Fibroblast of skin of left quadriceps (primary cell): ENCODE measurements at regions not wholly inside any gene's neighbourhood (a gene's known extent, or its start where the extent isn't known, plus 50 kb on each side); places are given as distances from the start of the nearest gene placed in this dataset.
"Not testable (repeated sequence)": the region's sequence is repeated elsewhere in the genome, so short reads cannot be mapped to it uniquely, and the experiment has no call there.

Experiments used
- DNase-seq, 2 experiments: peaks; one replicate each; pipeline ENCODE4 v3.0.0-alpha.2; 2013; ENCODE audit warnings: low read depth in 2 of 2

DNA sequence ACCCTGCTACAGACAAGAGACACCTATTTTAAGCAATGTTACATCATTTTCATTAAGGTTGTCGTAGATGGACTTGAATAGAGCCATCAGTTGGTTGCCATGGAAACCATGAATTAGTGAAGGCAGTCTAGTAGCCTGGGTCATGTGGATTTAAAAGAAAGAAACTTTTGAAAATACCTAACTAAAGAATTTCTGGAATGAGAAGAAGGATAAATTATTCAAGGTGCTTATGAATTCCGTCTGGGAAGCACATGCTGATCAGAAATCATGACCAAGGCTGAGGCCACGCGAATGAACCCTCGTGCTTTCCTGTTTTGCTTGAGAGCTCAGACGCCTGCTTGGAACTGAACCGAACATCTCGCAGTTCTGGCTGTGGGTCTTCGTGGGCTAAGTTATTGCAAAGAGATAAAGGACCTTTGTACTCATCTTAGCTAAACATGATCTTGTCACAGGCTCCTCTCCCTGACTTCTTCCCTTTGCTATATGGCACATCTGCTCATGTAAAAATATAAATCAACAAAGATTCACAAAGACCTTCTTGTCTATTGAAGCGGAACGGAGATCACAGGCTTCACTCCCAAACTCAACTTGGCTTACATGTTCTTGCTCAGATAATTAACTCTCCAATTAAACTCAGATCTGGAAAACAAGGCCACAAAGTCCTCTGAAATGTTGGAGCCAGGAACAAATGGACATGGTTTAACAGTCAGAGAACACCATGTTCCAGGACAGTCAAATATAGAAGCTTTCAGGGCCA lies 140.2 kb downstream of the NUFIP1 start:
- peak in 1 of 2 experiments; percentile 9 for DNase-seq

DNA sequence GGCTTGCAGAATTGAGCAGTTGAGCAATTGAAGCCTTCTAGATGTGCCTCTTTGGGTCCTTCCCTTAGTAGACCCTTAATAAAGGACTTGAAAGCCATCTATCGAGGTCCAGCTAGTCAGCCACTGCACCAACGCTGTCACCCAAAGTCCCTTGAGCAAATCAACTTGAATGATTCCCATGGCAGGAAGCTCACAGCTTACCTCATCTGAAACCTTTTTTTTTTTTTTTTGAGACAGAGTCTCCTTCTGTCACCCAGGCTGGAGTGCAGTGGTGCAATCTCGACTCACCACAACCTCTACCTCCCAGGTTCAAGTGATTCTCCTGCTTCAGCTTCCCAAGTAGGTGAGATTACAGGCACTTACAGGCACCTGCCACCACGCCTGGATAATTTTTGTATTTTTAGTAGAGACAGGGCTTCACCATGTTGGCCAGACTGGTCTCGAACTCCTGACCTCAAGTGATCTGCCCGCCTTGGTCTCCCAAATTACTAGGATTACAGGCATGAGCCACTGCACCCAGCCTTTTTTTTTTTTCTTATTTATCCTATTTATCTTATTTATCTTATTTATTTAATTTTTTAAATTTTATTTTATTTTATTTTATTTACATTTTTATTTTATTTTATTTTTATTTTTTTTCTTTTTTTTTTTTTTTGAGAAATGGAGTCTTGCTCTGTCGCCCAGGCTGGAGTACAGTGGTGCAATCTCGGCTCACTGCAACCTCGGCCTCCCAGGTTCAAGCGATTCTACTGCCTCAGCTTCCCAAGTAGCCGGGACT lies 143.8 kb downstream of the NUFIP1 start:
- DNase-seq, result not testable (repeated sequence)

DNA sequence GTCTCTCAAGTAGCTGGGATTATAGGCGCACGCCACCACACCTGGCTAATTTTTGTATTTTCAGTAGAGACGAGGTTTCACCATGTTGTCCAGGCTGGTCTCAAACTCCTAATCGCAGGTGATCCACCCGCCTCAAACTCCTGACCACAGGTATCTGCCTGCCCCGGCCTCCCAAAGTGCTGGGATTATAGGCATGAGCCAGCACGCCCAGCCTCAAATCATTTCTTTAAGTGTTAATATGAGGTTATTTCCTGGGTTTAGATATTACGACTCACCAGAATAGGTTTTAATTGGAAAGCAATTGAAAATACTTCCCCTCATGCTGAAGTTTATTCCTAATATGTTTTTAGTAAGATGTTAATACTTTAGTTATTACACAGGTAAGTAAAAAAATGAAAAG lies 144.5 kb downstream of the NUFIP1 start:
- no peak for DNase-seq

DNA sequence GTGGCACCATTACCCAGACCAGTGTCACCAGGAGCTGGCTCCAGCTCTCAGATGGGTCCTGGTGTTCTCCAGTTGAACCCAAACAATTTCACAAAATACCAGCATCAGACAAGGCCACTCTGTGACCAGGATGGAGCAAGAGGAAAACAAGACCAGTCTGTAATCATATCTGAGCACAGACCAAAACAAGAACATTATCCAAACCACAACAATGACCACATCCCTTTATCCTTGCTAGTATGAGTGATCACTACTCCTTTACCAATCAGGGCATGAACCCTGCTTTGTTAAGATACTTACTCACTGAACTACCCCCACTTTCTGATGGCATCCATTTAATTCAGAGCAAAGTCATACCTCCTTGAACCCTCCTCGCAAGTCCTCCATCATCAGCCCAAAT lies 145.9 kb downstream of the NUFIP1 start:
- no peak for DNase-seq

DNA sequence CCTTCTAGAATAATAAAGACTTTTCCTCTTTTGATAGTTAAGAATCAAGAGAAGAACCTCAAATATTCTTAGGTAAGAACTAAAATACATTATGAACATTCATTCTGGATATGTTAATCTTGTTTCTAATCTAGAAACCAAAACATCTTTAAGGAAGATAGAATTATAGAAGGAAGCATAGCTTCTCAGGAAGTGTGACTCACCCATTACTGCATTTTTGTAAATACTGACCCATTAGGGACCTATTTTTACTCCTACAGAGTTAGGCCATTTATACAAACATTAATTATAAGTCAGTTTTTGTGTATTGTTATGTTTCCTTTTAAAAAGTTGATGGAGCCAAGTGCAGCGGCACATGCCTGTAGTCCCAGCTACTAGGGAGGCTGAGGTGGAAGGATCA lies 147.1 kb downstream of the NUFIP1 start:
- DNase-seq, result no peak

DNA sequence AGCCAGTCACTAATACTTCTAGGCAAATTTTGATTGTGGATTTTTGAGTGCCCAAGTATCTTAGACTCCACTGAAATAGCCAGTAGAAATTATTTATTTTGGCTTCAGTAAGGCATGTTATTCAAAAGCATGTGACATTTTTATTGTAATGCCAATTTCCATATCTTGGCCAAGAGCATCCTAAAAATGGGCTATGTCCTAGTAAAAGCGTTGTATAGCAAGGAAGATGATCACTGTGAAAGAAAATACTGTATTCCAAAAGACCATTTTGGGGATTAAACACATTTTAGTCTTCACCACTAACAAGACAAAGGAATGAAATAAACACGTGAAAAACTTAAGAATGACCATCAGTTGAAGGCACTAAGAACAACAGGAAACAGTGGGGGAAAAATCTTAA lies 149.1 kb downstream of the NUFIP1 start:
- DNase-seq, result no peak

DNA sequence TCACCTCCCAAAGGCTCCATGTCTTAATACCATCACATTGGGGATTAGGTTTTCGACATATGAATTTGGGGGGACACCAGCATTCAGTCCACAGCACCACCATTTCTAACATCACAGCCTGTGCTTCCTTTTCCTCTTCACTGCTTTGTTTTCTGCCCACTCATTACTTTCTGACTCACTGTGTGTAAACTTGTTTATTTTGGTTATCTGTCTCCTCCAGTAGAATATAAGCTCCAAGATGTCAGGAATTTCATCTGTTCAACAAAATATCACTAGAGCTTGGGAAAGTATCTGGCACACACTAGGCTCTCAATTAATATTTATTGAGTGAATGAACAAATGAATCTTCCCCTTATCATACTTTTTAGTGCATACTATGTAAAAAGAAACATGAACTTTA lies 152.0 kb downstream of the NUFIP1 start:
- DNase-seq, result no peak

DNA sequence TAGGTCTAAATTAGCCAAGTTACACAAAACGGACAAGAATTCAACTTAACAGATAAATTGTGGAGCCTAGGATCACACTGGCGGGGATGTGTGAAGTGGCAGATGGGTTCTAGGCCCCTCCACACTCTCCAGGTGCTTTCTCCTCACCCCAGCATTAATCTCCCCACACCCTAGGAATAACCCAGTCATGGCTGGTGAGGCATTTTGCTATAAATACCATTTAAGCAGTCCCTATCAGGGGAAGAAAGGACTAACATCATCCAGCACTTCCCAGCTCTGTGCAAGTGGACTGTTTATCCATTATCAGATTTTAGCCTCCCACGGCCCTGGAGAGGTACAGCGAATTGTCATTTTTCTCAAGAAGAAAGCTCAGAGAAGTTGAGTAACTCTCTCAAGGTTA lies 154.9 kb downstream of the NUFIP1 start:
- DNase-seq, result no peak

DNA sequence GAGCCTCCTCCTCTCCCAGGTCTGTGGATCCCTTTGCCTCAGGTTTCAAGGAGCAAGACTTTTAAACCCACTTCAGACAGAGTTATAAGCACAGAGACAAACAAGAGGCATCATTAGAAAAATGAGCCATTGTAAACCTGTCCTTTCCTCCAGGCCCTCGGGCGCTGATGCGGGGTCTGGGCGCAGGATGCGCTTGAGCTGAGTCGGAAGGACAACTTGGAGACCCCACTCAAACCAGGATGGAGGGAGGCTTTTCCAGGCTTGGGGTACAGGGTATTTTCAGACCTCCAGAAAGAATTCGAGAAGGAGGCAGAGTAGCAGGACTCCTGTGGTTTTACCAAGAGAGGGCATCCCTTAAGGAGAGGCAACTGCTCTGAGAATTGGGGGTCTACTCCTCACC lies 155.6 kb downstream of the NUFIP1 start:
- DNase-seq, result no peak

DNA sequence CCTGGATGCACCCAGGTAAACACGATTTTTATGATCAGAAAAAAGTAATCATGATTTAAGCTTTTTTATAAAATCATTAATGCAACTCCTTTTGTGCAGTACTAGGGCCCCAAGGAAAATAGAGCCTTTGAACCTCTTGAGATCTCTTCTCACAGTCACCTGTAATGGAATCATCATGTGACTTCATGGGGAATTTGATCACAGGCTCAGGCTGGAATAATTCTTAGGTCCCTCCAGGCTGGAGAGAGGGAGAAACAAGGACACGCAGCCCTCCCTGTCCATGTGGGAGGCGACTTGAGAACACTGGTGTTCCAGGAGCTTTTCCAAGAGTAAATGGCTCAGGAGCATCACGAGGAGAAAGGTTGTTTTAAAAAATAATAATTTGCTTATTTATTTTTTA lies 156.1 kb downstream of the NUFIP1 start:
- no peak for DNase-seq

DNA sequence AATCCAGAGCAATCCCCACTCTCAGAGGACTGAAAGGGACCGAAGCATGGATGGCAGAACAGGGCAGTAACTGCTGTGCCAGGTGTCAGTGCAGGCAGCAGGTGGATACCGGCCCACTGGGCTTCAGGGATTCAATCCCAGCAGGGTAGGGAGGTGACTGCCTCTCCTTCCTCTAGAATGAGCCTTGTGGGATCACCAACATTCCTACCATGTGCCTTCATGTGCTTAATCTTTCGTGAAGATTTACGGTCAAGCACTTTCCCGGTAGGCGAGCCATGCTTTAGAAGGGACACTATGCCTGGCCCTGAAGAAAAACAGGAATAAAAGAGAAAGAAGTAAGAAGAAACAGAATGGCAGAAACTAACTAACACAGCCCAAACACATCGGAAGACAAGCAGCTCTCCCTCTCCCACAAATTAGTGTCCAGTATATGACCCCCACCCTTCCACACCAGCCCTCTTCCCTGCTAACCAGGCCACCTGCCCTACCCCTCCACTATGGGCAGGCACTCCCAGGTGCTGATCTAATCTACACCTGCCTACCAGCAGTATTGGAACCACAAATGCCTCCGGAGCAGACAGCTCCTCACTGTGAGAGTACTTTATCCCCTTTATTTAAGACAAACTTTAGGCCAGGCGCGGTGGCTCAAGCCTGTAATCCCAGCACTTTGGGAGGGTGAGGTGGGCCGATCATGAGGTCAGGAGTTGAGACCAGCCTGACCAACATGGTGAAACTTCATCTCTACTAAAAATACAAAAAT lies 162.5 kb downstream of the NUFIP1 start:
- DNase-seq, result no peak

DNA sequence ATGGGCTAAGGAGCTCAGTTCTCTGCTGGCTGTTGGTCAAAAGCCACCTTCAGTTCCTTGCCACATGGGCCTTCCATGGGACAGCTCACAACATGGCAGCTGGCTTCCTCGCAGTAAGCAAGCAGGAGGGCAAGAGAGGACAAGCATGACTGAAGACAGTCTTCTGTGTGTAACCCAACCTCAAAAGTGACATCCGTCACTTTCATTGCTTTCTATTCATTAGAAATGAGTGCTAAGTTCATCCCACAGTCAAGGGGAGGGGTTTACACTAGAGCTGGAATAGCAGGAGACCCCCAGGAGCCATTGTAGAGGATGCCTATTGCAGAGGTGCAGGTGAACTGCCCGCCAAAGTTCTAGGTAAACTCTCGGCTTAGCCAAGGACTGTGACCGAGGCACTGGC lies 163.3 kb downstream of the NUFIP1 start:
- no peak for DNase-seq

DNA sequence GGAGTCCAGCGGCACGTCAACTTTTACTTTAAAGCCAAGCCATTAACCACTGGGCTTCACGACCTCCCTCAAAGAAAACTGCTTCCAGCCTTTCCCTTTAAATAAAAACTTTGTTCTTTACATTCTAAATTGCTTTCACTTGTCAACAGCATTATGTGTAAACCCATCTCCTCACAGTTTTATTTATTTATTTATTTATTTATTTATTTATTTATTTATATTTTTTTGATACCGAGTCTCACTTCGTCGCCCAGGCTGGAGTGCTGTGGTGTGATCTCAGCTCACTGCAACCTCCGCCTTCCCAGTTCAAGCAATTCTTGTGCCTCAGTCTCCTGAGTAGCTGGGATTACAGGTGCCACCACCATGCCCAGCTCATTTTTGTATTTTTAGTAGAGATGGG lies 165.7 kb downstream of the NUFIP1 start:
- not testable (repeated sequence) for DNase-seq

DNA sequence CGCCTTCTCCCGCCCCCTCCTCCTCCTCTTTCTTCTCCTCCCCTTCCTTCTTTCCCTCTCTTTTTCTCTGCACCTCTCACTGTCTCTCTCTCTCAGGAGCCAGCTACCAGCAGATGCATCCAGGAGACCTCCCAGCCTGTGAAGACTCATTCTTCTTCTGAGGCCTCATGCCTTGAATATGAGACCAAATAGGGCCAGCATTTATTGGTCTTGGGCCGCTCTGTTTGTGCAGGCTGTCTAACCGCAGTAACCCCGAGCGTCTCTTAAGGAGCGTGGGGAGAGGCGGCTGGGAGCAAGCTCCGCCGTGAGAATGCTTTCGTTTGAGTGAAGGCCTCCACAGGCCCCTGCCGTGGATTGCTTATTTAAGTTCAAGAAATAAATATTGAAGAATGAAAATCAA lies 167.0 kb downstream of the NUFIP1 start:
- no peak for DNase-seq

DNA sequence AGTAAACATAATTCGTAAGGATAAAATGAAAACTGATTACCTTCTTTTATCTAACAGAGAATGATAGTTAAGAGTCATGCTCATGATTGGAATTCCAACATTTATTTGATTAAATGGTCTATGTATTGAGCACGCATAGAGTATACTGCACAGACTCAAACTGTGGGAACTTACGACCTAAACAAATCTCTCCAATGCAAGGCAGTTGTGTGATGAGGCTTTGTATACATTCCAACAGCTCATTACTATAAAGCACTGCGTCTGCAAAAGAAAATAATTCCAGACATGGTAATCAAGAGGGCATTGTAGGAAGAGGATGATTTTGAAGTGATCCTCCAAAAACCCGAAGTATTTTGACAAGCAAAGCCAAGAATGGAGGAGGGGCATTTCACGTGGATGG lies 169.5 kb downstream of the NUFIP1 start:
- DNase-seq, result no peak

DNA sequence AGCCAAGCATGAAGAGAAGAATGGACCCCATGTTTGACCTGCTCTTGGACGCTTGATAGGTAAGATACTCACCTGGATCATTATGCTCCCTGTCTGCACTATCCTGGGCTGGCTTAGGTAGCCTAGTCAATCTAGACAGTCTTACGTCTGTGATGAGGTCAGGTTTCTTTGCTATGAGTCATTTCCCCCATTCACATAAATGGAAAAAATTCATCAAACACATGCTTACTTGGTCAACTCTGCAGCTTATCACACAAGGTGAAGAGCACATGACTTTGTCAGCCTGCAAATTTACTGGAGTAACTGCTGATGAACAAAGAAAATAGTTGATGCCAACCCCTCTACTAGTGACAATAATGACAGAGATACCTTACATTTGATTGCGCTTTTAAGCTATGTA lies 170.0 kb downstream of the NUFIP1 start:
- no peak for DNase-seq

DNA sequence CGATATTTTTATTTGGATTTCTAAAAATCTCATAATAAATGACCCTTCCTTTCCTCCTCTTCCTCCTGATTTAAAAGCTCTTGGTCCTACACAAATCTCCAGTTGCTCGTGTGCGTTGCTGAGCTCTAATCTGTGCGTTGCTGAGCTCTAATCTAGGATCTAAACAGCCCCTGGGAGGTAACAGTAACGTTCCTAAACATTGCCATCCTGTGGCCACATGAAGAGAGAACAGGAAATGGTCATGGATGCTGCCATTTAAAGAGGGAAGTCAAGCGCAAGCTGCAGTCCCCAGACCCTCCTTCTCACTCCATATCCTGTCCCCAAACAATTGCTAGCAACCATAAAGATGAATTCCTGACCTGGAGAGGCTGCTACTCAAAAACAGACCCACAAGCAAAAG lies 170.8 kb downstream of the NUFIP1 start:
- no peak for DNase-seq

DNA sequence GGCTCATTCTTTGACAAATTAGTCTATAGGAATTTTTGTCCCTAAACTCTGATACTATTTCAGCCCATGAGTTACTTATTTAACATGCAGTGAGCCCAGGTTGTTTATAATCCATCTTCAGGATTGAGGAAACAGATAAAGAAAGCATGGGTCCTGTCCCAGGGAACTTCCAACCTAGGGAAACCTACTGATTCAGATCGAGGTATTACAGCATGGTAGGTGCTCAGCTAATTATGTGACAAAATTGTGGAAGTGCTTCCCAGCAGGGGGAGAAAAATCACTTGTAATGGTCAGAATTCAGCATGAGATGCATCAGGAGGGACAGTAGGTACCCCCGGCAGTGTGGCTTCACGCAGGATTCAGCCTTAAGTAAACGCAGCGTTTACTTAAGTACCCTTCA lies 171.3 kb downstream of the NUFIP1 start:
- no peak for DNase-seq

DNA sequence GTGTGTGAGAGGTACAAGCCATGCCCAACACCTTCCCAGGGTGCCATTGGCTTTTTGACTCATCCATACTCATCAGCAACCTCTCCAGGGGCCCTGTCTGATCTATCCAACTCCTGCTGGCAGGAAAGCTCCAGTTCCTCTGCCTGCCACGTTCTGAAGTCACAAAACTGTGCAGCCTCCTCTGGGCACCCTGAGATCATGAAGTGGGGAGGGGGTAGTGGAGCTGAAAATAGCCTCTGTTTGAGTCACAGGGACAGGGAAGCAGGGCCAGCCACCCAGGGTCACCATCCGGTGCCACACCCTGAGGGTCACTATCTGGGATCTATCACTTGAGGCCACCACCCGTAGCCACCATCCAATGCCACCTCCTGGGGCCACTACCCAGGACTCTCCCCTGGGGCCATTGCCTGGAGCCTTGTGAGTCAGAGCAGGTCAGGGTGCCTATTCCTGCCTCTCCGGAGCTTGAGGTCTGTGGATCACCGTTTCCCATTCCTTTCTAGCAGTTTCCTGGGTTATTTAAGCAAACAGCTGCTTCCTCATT lies 172.1 kb downstream of the NUFIP1 start:
- DNase-seq, result no peak

DNA sequence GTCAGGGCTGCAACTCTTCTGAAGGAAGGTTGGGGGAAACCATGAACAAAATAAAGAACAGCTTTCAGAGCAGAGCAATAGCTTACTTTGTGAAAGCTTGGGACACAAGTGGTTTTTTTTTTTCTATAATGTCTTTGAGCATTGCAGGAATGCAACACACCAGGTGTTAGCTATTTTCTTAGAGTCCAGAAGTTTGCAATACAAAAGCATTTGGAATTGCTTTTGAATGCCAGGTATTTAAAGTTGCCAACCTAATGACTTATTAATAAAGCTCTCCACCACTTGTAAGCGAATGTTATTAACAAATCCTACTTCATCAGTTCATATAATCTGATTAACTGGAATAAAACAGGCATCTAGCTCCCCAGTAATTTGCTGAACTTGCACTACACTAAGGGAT lies 172.6 kb downstream of the NUFIP1 start:
- DNase-seq, result no peak

DNA sequence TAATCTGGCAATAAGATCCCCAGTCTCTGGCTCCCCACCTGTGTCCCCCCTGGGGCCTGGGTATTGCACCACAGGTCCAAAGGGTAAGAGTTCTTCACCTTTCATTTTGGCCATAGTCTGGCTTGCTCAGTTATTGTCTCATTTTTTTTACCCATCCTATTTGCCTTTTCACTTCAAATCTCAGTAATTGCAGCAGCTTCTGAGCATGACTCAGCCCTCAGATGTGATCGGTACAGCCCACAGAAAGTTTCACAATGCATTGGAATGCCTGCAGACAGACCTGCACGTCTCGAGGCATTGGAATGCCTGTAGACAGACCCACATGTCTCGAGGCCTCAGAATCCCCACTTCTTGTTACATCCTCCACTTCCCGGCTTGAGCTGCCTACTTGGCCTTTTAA lies 173.6 kb downstream of the NUFIP1 start:
- peak; percentile 96 for DNase-seq

DNA sequence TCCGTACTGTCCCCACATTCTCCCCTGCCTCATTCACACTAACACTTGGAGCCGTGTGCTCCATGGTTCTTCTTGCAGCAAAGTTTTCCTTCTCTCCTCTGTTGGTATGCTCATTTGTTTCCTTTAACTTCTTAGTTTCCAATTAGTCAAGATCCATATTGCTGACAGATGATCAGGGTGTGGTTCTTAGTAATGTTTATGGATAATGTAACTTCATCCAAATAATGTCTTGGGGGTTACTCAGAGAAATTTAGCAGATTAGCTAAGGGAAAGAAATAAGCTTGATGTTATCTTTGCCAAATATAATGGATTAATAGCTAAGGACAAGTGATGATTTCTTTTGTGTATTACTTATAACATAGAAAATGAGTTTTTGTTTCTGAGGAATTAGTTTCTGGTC lies 174.4 kb downstream of the NUFIP1 start:
- DNase-seq, result no peak
